ENCODE measurements at regions not wholly inside any gene's neighbourhood (a gene's known extent, or its start where the extent isn't known, plus 50 kb on each side); places are given as distances from the start of the nearest gene placed in this dataset.

GRCh38 chr2:60100034-60100433 is 453.4 kb downstream of the BCL11A start:
- Histone ChIP-seq H3K4me2 (peak overlapping the region; percentile 69), H3K9me3 (peaks cover 35% of the 10 kb centered on the region; the same call in 1 of the 2 replicates), H3K4me1 (peaks cover 87% of the 10 kb centered on the region), H4K20me1 (no peaks in the 10 kb centered on the region), H3K9ac (peak overlapping the region; percentile 56; the same call in 1 of the 2 replicates), H3K36me3 (no peaks in the 10 kb centered on the region), H3K27me3 (no peaks in the 10 kb centered on the region), H3K4me3 (peak overlapping the region; percentile 27; the same call in 1 of the 2 replicates), H3K27ac (peak overlapping the region; percentile 94)
- TF ChIP-seq Cebpa-rat (IDR thresholded peaks at IDR 0.05): peak; percentile 74; the same call in 1 of the 2 replicates

GRCh38 chr2:60098996-60099395 is 454.5 kb downstream of the BCL11A start:
- H3K27me3 ChIP-seq: no peaks in the 10 kb centered on the region
- peak overlapping the region; percentile 56; the same call in 1 of the 2 replicates for H3K9ac ChIP-seq
- H3K4me2 ChIP-seq: peak overlapping the region; percentile 69
- peaks cover 81% of the 10 kb centered on the region for H3K4me1 ChIP-seq
- H3K9me3 ChIP-seq: peaks cover 35% of the 10 kb centered on the region; the same call in 1 of the 2 replicates
- TF ChIP-seq Cebpa-rat (IDR thresholded peaks at IDR 0.05): no peak
- H3K4me3 ChIP-seq: 0 out of 2 replicates have a peak overlapping the region, but pooled peaks have one; percentile 27
- H3K36me3 ChIP-seq: no peaks in the 10 kb centered on the region
- no peaks in the 10 kb centered on the region for H4K20me1 ChIP-seq
- peak overlapping the region; percentile 94 for H3K27ac ChIP-seq

- Histone ChIP-seq H3K4me2 (peak overlapping the region; percentile 71), H3K36me3 (no peaks in the 10 kb centered on the region), H3K27me3 (no peaks in the 10 kb centered on the region), H4K20me1 (no peaks in the 10 kb centered on the region), H3K4me3 (no peak overlapping the region; the same call in 1 of the 2 replicates), H3K9ac (no peak overlapping the region), H3K4me1 (peaks cover 77% of the 10 kb centered on the region), H3K27ac (peak overlapping the region; percentile 94), H3K9me3 (peaks cover 35% of the 10 kb centered on the region; the same call in 1 of the 2 replicates)
- TF ChIP-seq Cebpa-rat (IDR thresholded peaks at IDR 0.05): no peak
Measured at GRCh38 chr2:60097298-60097697, 456.2 kb downstream of the BCL11A start.

- H3K9ac ChIP-seq: no peak overlapping the region
- TF ChIP-seq Cebpa-rat (IDR thresholded peaks at IDR 0.05): no peak
- no peaks in the 10 kb centered on the region for H3K36me3 ChIP-seq
- peaks cover 69% of the 10 kb centered on the region for H3K4me1 ChIP-seq
- no peaks in the 10 kb centered on the region for H4K20me1 ChIP-seq
- H3K27me3 ChIP-seq: no peaks in the 10 kb centered on the region
- H3K27ac ChIP-seq: peak overlapping the region; percentile 94
- H3K9me3 ChIP-seq: peaks cover 28% of the 10 kb centered on the region; the same call in 1 of the 2 replicates
- H3K4me3 ChIP-seq: peak overlapping the region; percentile 5; the same call in 1 of the 2 replicates
- H3K4me2 ChIP-seq: peak overlapping the region; percentile 71
Measured at GRCh38 chr2:60096556-60096955, 456.9 kb downstream of the BCL11A start.

- no peaks in the 10 kb centered on the region for H3K36me3 ChIP-seq
- H3K4me3 ChIP-seq: 0 out of 2 replicates have a peak overlapping the region, but pooled peaks have one; percentile 5
- no peaks in the 10 kb centered on the region for H4K20me1 ChIP-seq
- H3K27ac ChIP-seq: peak overlapping the region; percentile 94
- peak overlapping the region; percentile 71 for H3K4me2 ChIP-seq
- no peak overlapping the region for H3K9ac ChIP-seq
- peaks cover 24% of the 10 kb centered on the region; the same call in 1 of the 2 replicates for H3K9me3 ChIP-seq
- H3K4me1 ChIP-seq: peaks cover 63% of the 10 kb centered on the region
- no peak for TF ChIP-seq Cebpa-rat (IDR thresholded peaks at IDR 0.05)
- H3K27me3 ChIP-seq: no peaks in the 10 kb centered on the region
Measured at GRCh38 chr2:60095903-60096302, 457.6 kb downstream of the BCL11A start.

- H4K20me1 ChIP-seq: no peaks in the 10 kb centered on the region
- peak overlapping the region; percentile 71 for H3K4me2 ChIP-seq
- peaks cover 22% of the 10 kb centered on the region; the same call in 1 of the 2 replicates for H3K9me3 ChIP-seq
- peak overlapping the region; percentile 94 for H3K27ac ChIP-seq
- H3K4me1 ChIP-seq: peaks cover 58% of the 10 kb centered on the region
- no peak overlapping the region for H3K9ac ChIP-seq
- no peak for TF ChIP-seq Cebpa-rat (IDR thresholded peaks at IDR 0.05)
- H3K36me3 ChIP-seq: no peaks in the 10 kb centered on the region
- H3K27me3 ChIP-seq: no peaks in the 10 kb centered on the region
- H3K4me3 ChIP-seq: no peak overlapping the region
Measured at GRCh38 chr2:60095202-60095815, 458.1 kb downstream of the BCL11A start.

- Histone ChIP-seq H4K20me1 (no peaks in the 10 kb centered on the region), H3K36me3 (no peaks in the 10 kb centered on the region), H3K4me3 (no peak overlapping the region), H3K4me1 (peaks cover 49% of the 10 kb centered on the region), H3K27me3 (no peaks in the 10 kb centered on the region), H3K9ac (no peak overlapping the region), H3K4me2 (no peak overlapping the region), H3K9me3 (peaks cover 22% of the 10 kb centered on the region; the same call in 1 of the 2 replicates), H3K27ac (0 out of 2 replicates have a peak overlapping the region, but pooled peaks have one; percentile 94)
- no peak for TF ChIP-seq Cebpa-rat (IDR thresholded peaks at IDR 0.05)
Measured at GRCh38 chr2:60094450-60094929, 459.0 kb downstream of the BCL11A start.

- Histone ChIP-seq H3K9ac (no peak overlapping the region), H3K9me3 (peaks cover 16% of the 10 kb centered on the region; the same call in 1 of the 2 replicates), H3K27me3 (no peaks in the 10 kb centered on the region), H3K27ac (no peak overlapping the region), H3K36me3 (no peaks in the 10 kb centered on the region), H3K4me1 (peaks cover 32% of the 10 kb centered on the region), H4K20me1 (no peaks in the 10 kb centered on the region), H3K4me2 (no peak overlapping the region), H3K4me3 (no peak overlapping the region)
- TF ChIP-seq Cebpa-rat (IDR thresholded peaks at IDR 0.05): no peak
Measured at GRCh38 chr2:60092781-60093180, 460.7 kb downstream of the BCL11A start.

GRCh38 chr2:60091894-60092293 is 461.6 kb downstream of the BCL11A start:
- no peak overlapping the region for H3K9ac ChIP-seq
- peaks cover 23% of the 10 kb centered on the region for H3K4me1 ChIP-seq
- H3K27me3 ChIP-seq: no peaks in the 10 kb centered on the region
- H3K4me2 ChIP-seq: no peak overlapping the region
- H4K20me1 ChIP-seq: no peaks in the 10 kb centered on the region
- no peak overlapping the region for H3K27ac ChIP-seq
- no peaks in the 10 kb centered on the region for H3K36me3 ChIP-seq
- no peak for TF ChIP-seq Cebpa-rat (IDR thresholded peaks at IDR 0.05)
- H3K4me3 ChIP-seq: no peak overlapping the region
- peaks cover 7% of the 10 kb centered on the region; the same call in 1 of the 2 replicates for H3K9me3 ChIP-seq

- Histone ChIP-seq H3K36me3 (no peaks in the 10 kb centered on the region), H3K27ac (no peak overlapping the region), H4K20me1 (no peaks in the 10 kb centered on the region), H3K9me3 (peaks cover under 1% of the 10 kb centered on the region; the same call in 1 of the 2 replicates), H3K9ac (no peak overlapping the region), H3K4me3 (no peak overlapping the region), H3K4me2 (no peak overlapping the region), H3K4me1 (peaks cover 17% of the 10 kb centered on the region), H3K27me3 (no peaks in the 10 kb centered on the region)
- no peak for TF ChIP-seq Cebpa-rat (IDR thresholded peaks at IDR 0.05)
Measured at GRCh38 chr2:60091266-60091665, 462.2 kb downstream of the BCL11A start.
